ENCODE measurements at regions not wholly inside any gene's neighbourhood (a gene's known extent, or its start where the extent isn't known, plus 50 kb on each side); places are given as distances from the start of the nearest gene placed in this dataset.

- no peak overlapping the region for H3K27ac ChIP-seq (ENCODE audit: low read depth, low read length)
- H3K9ac ChIP-seq (ENCODE audit: low read length) = no peak overlapping the region
- CTCF ChIA-PET = interaction anchor here (0.8 kb wide), 1 partner anchor 13 kb away, joined by 3 read pairs; no protein-coding TSS in a partner anchor
- RAD21 ChIA-PET (ENCODE audit: low non-redundant PET in 1 of 2, low total read pairs in 2 of 2, uncharacterized antibody in 2 of 2, unreplicated experiment in 2 of 2) = no interaction called here
- H3K27me3 ChIP-seq (ENCODE audit: insufficient read depth, low read length) = no peaks in the 10 kb centered on the region
- no peaks in the 10 kb centered on the region for H3K9me3 ChIP-seq (ENCODE audit: control insufficient read depth in 1 of 2, insufficient read depth in 1 of 2, low read depth in 1 of 2, low read length in 2 of 2)
- no peak overlapping the region for H3K4me3 ChIP-seq (replicated peaks in 1 of 2; ENCODE audit: low read depth in 1 of 2, low read length in 2 of 2)
- no peaks in the 10 kb centered on the region for H4K20me1 ChIP-seq (ENCODE audit: insufficient read depth)
- no peaks in the 10 kb centered on the region for H3K36me3 ChIP-seq (ENCODE audit: control insufficient read depth in 1 of 2, insufficient read depth in 2 of 2, low read length in 2 of 2)
- H3K4me2 ChIP-seq (ENCODE audit: low read length) = no peak overlapping the region
- no peak for TF ChIP-seq SIN3A (IDR thresholded peaks at IDR 0.05; ENCODE audit: low read depth)
- TF ChIP-seq FOSL1 (IDR thresholded peaks at IDR 0.05; ENCODE audit: low read depth) = no peak
- no peak for TF ChIP-seq CTCF (IDR thresholded peaks at IDR 0.05 in 2 of 3, conservative IDR thresholded peaks at IDR 0.05 in 1 of 3; ENCODE audit: borderline replicate concordance in 1 of 3, insufficient read depth in 1 of 3, low read depth in 2 of 3, low read length in 2 of 3)
- TF ChIP-seq CBX3 (IDR thresholded peaks at IDR 0.05; ENCODE audit: low read depth) = no peak
- no peaks in the 10 kb centered on the region for H3K79me2 ChIP-seq (ENCODE audit: insufficient read depth, low read length)
- no peaks in the 10 kb centered on the region for H3K4me1 ChIP-seq (ENCODE audit: control insufficient read depth in 1 of 2, insufficient read depth in 2 of 2, low read length in 2 of 2)
- H3K9me2 ChIP-seq (ENCODE audit: insufficient read depth) = no peaks in the 10 kb centered on the region
- H2AFZ ChIP-seq (ENCODE audit: low read depth, low read length, poor library complexity, severe bottlenecking) = no peak overlapping the region
- no TSS peak for BruUV-seq (replicated peaks)
- DNase-seq (ENCODE audit: low read depth, low spot score) = no peak
- intact Hi-C loops (cut with micrococcal nuclease) = no loop called here
- POLR2A ChIA-PET = no interaction called here
- no peak for ATAC-seq
Observed at GRCh38 chr16:74094962-74095361, 201.7 kb upstream of the PSMD7 start.

GRCh38 chr16:74094514-74094913, 202.1 kb upstream of the PSMD7 start:
- no peaks in the 10 kb centered on the region for H3K4me1 ChIP-seq (ENCODE audit: control insufficient read depth in 1 of 2, insufficient read depth in 2 of 2, low read length in 2 of 2)
- intact Hi-C loops (cut with micrococcal nuclease) = no loop called here
- no TSS peak for BruUV-seq (replicated peaks)
- H3K4me3 ChIP-seq (replicated peaks in 1 of 2; ENCODE audit: low read depth in 1 of 2, low read length in 2 of 2) = no peak overlapping the region
- CTCF ChIA-PET = interaction anchor here (0.8 kb wide), 1 partner anchor 13 kb away, joined by 3 read pairs; no protein-coding TSS in a partner anchor
- H3K27ac ChIP-seq (ENCODE audit: low read depth, low read length) = no peak overlapping the region
- RAD21 ChIA-PET (ENCODE audit: low non-redundant PET in 1 of 2, low total read pairs in 2 of 2, uncharacterized antibody in 2 of 2, unreplicated experiment in 2 of 2) = no interaction called here
- H4K20me1 ChIP-seq (ENCODE audit: insufficient read depth) = no peaks in the 10 kb centered on the region
- H3K27me3 ChIP-seq (ENCODE audit: insufficient read depth, low read length) = no peaks in the 10 kb centered on the region
- H3K79me2 ChIP-seq (ENCODE audit: insufficient read depth, low read length) = no peaks in the 10 kb centered on the region
- no peak for TF ChIP-seq ELF1 (IDR thresholded peaks at IDR 0.05; ENCODE audit: borderline replicate concordance, low read depth)
- no peak for TF ChIP-seq JUND (IDR thresholded peaks at IDR 0.05)
- no peak for TF ChIP-seq RAD21 (IDR thresholded peaks at IDR 0.05; ENCODE audit: low read depth)
- no peak for TF ChIP-seq ZNF274 (IDR thresholded peaks at IDR 0.05; ENCODE audit: low read depth, low read length)
- no peak for TF ChIP-seq FOSL1 (IDR thresholded peaks at IDR 0.05; ENCODE audit: low read depth)
- no peak for TF ChIP-seq SIN3A (IDR thresholded peaks at IDR 0.05; ENCODE audit: low read depth)
- TF ChIP-seq TCF7L2 (IDR thresholded peaks at IDR 0.05; ENCODE audit: borderline replicate concordance, extremely low read depth, insufficient read depth, insufficient read length) = no peak
- no peak for TF ChIP-seq EZH2 (IDR thresholded peaks at IDR 0.05)
- no peak overlapping the region for H3K9ac ChIP-seq (ENCODE audit: low read length)
- no peak overlapping the region for H2AFZ ChIP-seq (ENCODE audit: low read depth, low read length, poor library complexity, severe bottlenecking)
- no peak for ATAC-seq
- no peaks in the 10 kb centered on the region for H3K9me3 ChIP-seq (ENCODE audit: control insufficient read depth in 1 of 2, insufficient read depth in 1 of 2, low read depth in 1 of 2, low read length in 2 of 2)
- H3K9me2 ChIP-seq (ENCODE audit: insufficient read depth) = no peaks in the 10 kb centered on the region
- DNase-seq (ENCODE audit: low read depth, low spot score) = no peak
- H3K36me3 ChIP-seq (ENCODE audit: control insufficient read depth in 1 of 2, insufficient read depth in 2 of 2, low read length in 2 of 2) = no peaks in the 10 kb centered on the region
- POLR2A ChIA-PET = no interaction called here
- no peak overlapping the region for H3K4me2 ChIP-seq (ENCODE audit: low read length)
